Stimulated activated CD4-positive, alpha-beta T cell treated with anti-CD3 and anti-CD28 coated beads, Interleukin-2, amount 100 ng/mL, for 48 hours (primary cell): ENCODE measurements at regions not wholly inside any gene's neighbourhood (a gene's known extent, or its start where the extent isn't known, plus 50 kb on each side); places are given as distances from the start of the nearest gene placed in this dataset.
"Not testable (repeated sequence)": the region's sequence is repeated elsewhere in the genome, so short reads cannot be mapped to it uniquely, and the experiment has no call there.

Source experiments
- DNase-seq, 2 donors: peaks; one replicate each; pipeline ENCODE4 v3.0.0-alpha.2; 2020

- not testable (repeated sequence) for DNase-seq
Observed at GRCh38 chr4:54409270-54409817, 180.3 kb downstream of the PDGFRA start.

DNA sequence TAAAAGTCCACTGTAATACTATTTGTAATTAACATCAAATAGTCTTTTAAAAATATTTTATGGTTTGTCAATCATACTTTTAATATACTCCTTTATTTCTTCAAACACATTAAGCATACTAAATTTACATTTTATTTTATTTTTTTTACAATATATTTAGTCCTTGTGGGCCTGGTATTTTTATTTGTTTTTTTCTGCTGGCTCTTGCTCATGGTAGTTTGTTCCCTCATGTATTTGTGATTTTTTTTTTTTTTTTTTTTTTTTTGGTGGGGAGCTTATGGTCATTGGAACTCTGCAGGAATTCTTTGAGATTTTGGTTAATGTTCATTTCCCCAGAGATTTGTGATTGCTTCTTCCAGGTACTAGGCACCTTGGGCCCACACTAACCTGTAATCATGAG lies 185.5 kb downstream of the PDGFRA start:
- no peak for DNase-seq

DNA sequence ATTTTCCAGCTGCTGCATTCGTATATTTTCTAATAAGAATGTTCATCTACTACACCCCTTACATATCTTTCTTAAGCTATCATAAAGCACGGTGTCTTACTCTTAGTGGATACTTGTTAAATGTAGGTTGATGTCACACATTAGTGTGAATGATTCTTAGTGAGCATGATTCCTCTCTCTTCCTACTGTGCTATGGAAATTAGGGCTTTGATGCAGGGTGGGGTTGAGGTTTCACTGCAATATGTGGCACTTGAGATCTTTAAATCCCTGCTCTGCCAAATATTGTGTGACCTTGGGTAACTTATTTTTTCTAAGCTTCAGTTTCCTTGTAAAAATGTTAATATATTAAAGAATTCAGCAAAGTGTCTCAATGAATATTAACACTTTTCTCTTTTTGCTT lies 188.4 kb downstream of the PDGFRA start:
- no peak for DNase-seq

DNA sequence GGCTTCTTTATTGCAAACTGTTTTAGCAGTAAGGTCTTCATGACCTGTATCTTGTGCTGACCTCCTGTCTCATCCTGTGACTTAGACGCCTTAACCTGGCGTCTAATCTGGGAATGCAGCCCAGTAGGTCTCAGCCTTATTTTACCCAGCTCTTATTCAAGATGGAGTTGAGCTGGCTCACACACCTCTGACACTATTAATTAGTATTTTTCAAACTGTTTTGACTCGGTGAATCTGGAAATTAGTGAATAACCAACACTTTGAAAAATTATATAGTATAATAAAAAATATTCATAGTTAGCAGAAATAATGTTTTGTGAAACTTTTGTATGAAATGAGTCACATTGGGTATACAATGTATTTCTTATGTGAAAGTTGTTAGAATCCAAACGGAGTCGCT lies 189.4 kb downstream of the PDGFRA start:
- DNase-seq, result no peak

DNA sequence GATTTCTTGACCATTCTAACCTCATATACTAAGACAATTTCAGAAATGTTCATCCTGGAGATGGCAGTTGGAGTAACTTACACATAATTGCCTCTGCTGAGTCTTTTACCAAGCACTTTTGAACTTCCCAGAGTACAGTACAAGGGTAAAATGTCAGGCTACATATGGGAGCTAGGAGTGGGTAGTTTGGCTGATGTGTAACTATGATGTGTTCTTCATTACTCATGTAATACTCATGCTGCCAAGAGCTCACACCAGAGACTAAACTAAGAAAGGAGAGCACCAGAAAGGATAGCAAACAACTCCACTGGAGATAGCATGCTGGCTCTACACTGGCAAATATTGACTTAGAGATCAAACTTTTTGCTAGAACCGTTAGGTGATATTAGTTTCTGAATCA lies 194.0 kb downstream of the PDGFRA start:
- DNase-seq, result no peak

DNA sequence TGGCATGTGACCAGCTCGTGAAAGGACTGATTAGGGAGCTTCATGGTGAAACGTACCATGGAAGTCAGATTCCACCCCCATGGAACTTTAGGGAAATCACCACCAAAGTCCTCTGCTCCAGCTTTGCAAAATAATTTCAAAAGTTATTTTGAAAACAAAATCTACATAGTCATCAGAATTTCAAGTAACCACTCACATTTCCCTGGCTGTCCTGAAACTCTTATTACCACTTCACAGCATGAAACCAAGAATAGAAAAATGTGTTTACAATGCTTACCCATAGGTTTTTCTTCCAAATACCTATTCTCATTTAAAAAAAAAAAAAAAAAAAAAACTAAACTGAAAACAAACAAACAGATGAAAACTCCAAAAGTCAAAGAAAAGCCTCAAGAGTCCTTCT lies 198.7 kb downstream of the PDGFRA start:
- no peak for DNase-seq

GRCh38 chr4:54428940-54429339 lies 199.8 kb downstream of the PDGFRA start:
- DNase-seq, result no peak

GRCh38 chr4:54433686-54434085 lies 204.6 kb downstream of the PDGFRA start:
- no peak for DNase-seq

- DNase-seq, result no peak
Observed at GRCh38 chr4:54439831-54440243, 210.7 kb downstream of the PDGFRA start.

GRCh38 chr4:54440394-54441136 lies 211.5 kb downstream of the PDGFRA start:
- DNase-seq, result no peak

DNA sequence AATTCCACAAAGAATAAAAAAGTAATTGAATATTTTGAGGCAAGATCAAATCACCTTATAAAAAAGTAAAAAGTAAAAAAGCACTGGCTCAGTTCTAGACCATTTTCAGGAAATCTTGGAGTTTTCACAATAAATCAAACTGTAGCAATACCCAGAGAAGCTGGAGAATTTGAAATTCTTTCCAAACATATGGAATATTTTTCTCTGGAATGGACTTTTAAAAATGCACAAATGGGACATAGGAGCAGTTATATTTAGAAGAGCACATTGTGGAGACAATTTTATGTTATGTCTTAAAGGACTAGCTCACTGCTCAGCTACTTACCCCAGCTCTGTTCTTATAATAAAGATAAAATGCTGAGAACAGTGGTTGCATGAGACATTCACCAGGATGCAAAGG lies 211.9 kb upstream of the KIT start:
- DNase-seq, result no peak

DNA sequence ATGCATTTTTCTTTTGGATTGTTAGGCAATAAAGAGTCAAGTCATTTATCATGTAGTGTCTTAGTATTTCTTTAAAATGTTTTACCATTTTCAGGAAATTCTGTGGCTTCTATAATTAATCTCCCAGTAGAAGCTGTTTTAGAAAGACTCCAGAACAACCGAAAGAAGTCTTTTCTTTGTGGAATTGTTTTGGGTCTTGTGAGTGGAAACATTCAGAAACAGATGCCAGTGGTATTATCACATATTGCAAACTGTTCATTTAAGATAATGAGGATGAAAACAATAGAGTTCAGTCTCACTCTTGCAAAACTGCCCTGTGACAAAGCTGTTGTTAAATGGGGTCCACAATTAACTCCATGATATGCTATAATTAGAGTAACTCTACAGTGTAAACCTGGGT lies 211.2 kb upstream of the KIT start:
- no peak for DNase-seq

- no peak for DNase-seq
Observed at GRCh38 chr4:54447304-54447703, 210.5 kb upstream of the KIT start.

GRCh38 chr4:54449999-54450398 lies 207.8 kb upstream of the KIT start:
- DNase-seq, result no peak

DNA sequence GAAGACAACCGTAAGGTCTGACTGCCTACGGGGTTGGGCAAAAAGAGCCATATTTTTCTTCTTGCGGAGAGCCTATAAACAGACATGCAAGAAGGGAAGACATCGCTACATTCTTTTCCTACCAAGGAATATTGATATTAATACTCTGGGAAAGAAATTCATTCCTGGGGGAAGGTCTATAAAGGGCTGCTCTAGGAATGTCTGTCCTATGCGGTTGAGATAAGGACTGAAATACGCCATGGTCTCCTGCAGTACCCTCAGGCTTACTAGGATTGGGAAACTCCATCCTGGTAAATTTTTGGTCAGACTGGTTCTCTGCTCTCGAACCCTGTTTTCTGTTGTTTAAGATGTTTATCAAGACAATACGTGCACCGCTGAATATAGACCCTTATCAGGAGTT lies 190.8 kb upstream of the KIT start:
- not testable (repeated sequence) for DNase-seq

GRCh38 chr4:54473077-54473545 lies 184.6 kb upstream of the KIT start:
- no peak for DNase-seq

DNA sequence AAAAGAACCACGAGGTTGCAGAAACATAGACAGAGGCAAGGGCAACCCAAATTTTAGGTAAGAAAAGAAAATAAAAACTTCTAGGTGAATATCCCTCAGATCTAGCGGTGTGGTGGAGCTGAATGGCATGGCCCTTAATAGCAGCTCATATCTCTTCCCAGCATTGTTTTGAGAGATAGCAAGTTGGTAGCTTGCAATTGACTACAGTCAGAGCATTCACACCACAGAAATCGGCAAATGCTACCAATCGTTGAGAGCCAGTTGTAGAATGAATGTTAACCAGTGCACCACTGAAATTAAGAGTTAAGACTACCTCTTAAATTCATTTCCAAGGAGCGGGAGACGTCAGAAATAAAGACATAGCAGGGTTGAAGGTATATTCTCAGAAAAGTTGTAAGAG lies 184.0 kb upstream of the KIT start:
- DNase-seq, result no peak

GRCh38 chr4:54475546-54475945 lies 182.2 kb upstream of the KIT start:
- DNase-seq, result no peak

GRCh38 chr4:54482529-54483200 lies 175.1 kb upstream of the KIT start:
- DNase-seq, result no peak

DNA sequence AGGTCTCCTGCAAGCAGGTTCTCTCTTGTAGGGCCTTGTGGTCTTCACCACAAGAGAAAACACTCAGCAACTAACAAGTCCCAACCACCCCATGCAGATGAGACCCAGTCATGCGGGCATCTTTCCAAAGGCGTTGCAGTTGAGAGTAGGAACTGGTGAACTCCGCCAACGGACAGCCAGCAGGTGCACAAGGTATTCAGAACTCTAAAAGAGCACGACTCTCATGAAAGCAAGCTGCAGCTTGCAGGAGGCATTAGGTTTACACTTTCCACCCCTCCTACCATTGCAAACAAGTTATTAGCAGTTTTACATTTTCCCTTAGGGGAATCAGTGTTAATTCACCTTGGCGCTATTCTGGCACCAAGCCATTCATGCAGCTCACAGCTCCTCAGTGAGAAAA lies 173.4 kb upstream of the KIT start:
- no peak for DNase-seq

- DNase-seq, result no peak
Observed at GRCh38 chr4:54487491-54487890, 170.3 kb upstream of the KIT start.

- no peak for DNase-seq
Observed at GRCh38 chr4:54493862-54494261, 163.9 kb upstream of the KIT start.

GRCh38 chr4:54495091-54495490 lies 162.7 kb upstream of the KIT start:
- DNase-seq, result no peak

DNA sequence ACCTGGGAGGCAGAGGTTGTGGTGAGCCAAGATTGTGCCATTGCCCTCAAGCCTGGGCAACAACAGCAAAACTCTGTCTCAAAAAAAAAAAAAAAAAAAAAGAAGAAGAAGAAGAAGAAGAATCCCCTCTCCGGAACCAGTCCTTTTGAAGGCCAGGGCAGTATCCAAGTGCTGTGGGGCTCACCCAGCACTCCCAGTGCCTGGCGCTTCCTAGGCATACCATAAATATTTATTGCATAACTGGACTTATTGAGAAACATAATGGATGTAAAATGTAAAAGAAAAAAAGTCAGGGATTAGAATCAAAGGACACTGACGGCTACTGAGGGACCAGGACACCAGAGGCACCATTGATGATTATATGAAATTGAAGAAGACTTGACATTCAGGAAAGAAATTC lies 162.1 kb upstream of the KIT start:
- no peak for DNase-seq
